Uterus (tissue), 3 donors: ENCODE measurements at regions not wholly inside any gene's neighbourhood (a gene's known extent, or its start where the extent isn't known, plus 50 kb on each side); places are given as distances from the start of the nearest gene placed in this dataset.

ENCODE experiments used
- DNase-seq, 2 donors: peaks; one replicate each; pipeline ENCODE4 v3.0.0-alpha.2; 2019 to 2020
- H3K27ac ChIP-seq, 2 donors: fragments of 200-600 bp; sonication (generic); 1 replicate in 1 of 2; 2 replicates in 1 of 2; pipeline ENCODE4 v1.5.1; 2016 to 2018
- H3K27me3 ChIP-seq, 2 donors: fragments of 200-600 bp; sonication (generic); one replicate each; pipeline ENCODE4 v1.5.1; 2018 to 2019; ENCODE audit warnings: control low read depth in 1 of 2
- H3K36me3 ChIP-seq, 2 donors: fragments of 200-600 bp; sonication (generic); one replicate each; pipeline ENCODE4 v1.5.1; 2019; ENCODE audit warnings: control low read depth in 1 of 2
- H3K4me1 ChIP-seq, 2 donors: fragments of 200-600 bp; sonication (generic); one replicate each; pipeline ENCODE4 v1.5.1; 2018 to 2019; ENCODE audit warnings: control low read depth in 1 of 2
- H3K4me3 ChIP-seq, 2 donors: fragments of 200-600 bp; sonication (generic); 1 replicate in 1 of 2; 2 replicates in 1 of 2; pipeline ENCODE4 v1.5.1; 2018 to 2019; ENCODE audit warnings: mild to moderate bottlenecking in 1 of 2
- H3K9me3 ChIP-seq, 2 donors: fragments of 200-600 bp; sonication (generic); one replicate each; pipeline ENCODE4 v1.5.1; 2019; ENCODE audit warnings: control low read depth in 1 of 2
- CTCF ChIP-seq, 4 experiments: fragments of 200-600 bp in 2 of 4; fragments of 450-650 bp in 2 of 4; sonication (generic) in 2 of 4; IDR thresholded peaks; one replicate each; pipeline ENCODE4 v1.5.1; 2016 to 2019; ENCODE audit warnings: antibody characterized with exemption in 4 of 4, mild to moderate bottlenecking in 2 of 4, moderate library complexity in 1 of 4
- POLR2A ChIP-seq, 2 donors: fragments of 450-650 bp; IDR thresholded peaks; one replicate each; pipeline ENCODE4 v1.6.1; 2016; ENCODE audit warnings: antibody characterized with exemption in 2 of 2, mild to moderate bottlenecking in 1 of 2, moderate library complexity in 1 of 2
- intact Hi-C: fragments of 100-400 bp; cut with DNase I; formaldehyde crosslinking; loops from one replicate; pipeline ENCODE4 v1.15.1; 2023; ENCODE audit warnings: low total_unique reads
- donor health status: DM: yes; HTN: yes; CAD: no.

- no peaks in the 10 kb centered on the region for H3K4me1 ChIP-seq
- no peak for DNase-seq
- TF ChIP-seq POLR2A (IDR thresholded peaks at IDR 0.05) (no peak), CTCF (IDR thresholded peaks at IDR 0.05) (no peak)
- intact Hi-C loops: no loop called here
- H3K9me3 ChIP-seq: no peaks in the 10 kb centered on the region
- H3K36me3 ChIP-seq: no peaks in the 10 kb centered on the region
- H3K4me3 ChIP-seq: no peak overlapping the region
- H3K27ac ChIP-seq: no peak overlapping the region
- no peaks in the 10 kb centered on the region for H3K27me3 ChIP-seq
Observed at GRCh38 chr1:30229960-30230359, 493.4 kb downstream of the MATN1 start.

- no peak for DNase-seq
- Histone ChIP-seq H3K4me1 (no peaks in the 10 kb centered on the region), H3K27me3 (no peaks in the 10 kb centered on the region), H3K27ac (no peak overlapping the region), H3K4me3 (no peak overlapping the region), H3K36me3 (no peaks in the 10 kb centered on the region), H3K9me3 (no peaks in the 10 kb centered on the region)
- intact Hi-C loops: no loop called here
- TF ChIP-seq POLR2A (IDR thresholded peaks at IDR 0.05) (no peak), CTCF (IDR thresholded peaks at IDR 0.05) (no peak)
Observed at GRCh38 chr1:30229557-30229956, 493.8 kb downstream of the MATN1 start.

- TF ChIP-seq CTCF (IDR thresholded peaks at IDR 0.05): no peak
- no peak for TF ChIP-seq POLR2A (IDR thresholded peaks at IDR 0.05)
- Histone ChIP-seq H3K9me3 (no peaks in the 10 kb centered on the region), H3K27me3 (no peaks in the 10 kb centered on the region), H3K4me3 (no peak overlapping the region), H3K27ac (no peak overlapping the region), H3K4me1 (no peaks in the 10 kb centered on the region), H3K36me3 (no peaks in the 10 kb centered on the region)
- intact Hi-C loops: no loop called here
- no peak for DNase-seq
Observed at GRCh38 chr1:30226648-30227047, 496.7 kb downstream of the MATN1 start.

- H3K27me3 ChIP-seq: no peaks in the 10 kb centered on the region
- H3K4me1 ChIP-seq: no peaks in the 10 kb centered on the region
- H3K36me3 ChIP-seq: no peaks in the 10 kb centered on the region
- no peak overlapping the region for H3K27ac ChIP-seq
- no peak overlapping the region for H3K4me3 ChIP-seq
- no peaks in the 10 kb centered on the region for H3K9me3 ChIP-seq
- TF ChIP-seq POLR2A (IDR thresholded peaks at IDR 0.05) (no peak), CTCF (IDR thresholded peaks at IDR 0.05) (no peak)
- intact Hi-C loops: no loop called here
- DNase-seq: no peak
Observed at GRCh38 chr1:30225357-30225756, 498.0 kb downstream of the MATN1 start.

GRCh38 chr1:30219675-30220074 lies 503.7 kb downstream of the MATN1 start:
- H3K4me1 ChIP-seq: no peaks in the 10 kb centered on the region
- no peaks in the 10 kb centered on the region for H3K36me3 ChIP-seq
- DNase-seq: no peak
- H3K9me3 ChIP-seq: no peaks in the 10 kb centered on the region
- intact Hi-C loops: no loop called here
- no peak for TF ChIP-seq CTCF (IDR thresholded peaks at IDR 0.05)
- TF ChIP-seq POLR2A (IDR thresholded peaks at IDR 0.05): no peak
- no peak overlapping the region for H3K27ac ChIP-seq
- H3K4me3 ChIP-seq: no peak overlapping the region
- H3K27me3 ChIP-seq: no peaks in the 10 kb centered on the region
